Prostate gland (tissue), 2 donors: ENCODE measurements at regions not wholly inside any gene's neighbourhood (a gene's known extent, or its start where the extent isn't known, plus 50 kb on each side); places are given as distances from the start of the nearest gene placed in this dataset.
"Not testable (repeated sequence)": the region's sequence is repeated elsewhere in the genome, so short reads cannot be mapped to it uniquely, and the experiment has no call there.

Experiments used
- DNase-seq: peaks from one replicate; pipeline ENCODE4 v3.0.0-alpha.2; 2019; ENCODE audit warnings: low spot score
- H3K27ac ChIP-seq, 2 donors: fragments of 200-600 bp; sonication (generic); 2 replicates each; pipeline ENCODE4 v1.5.1; 2017 to 2019
- H3K27me3 ChIP-seq: fragments of 200-600 bp; sonication (generic); replicated peaks from 2 replicates; pipeline ENCODE4 v1.5.1; 2019; ENCODE audit not compliant: insufficient read depth
- H3K36me3 ChIP-seq, 2 donors: fragments of 200-600 bp; sonication (generic); 1 replicate in 1 of 2; 2 replicates in 1 of 2; pipeline versions ENCODE4 v1.5.1 to v1.8.1; 2017 to 2019
- H3K4me1 ChIP-seq: fragments of 200-600 bp; sonication (generic); replicated peaks from 2 replicates; pipeline ENCODE4 v1.5.1; 2019
- H3K4me3 ChIP-seq, 2 donors: fragments of 200-600 bp; sonication (generic); 2 replicates each; pipeline ENCODE4 v1.5.1; 2017 to 2019
- H3K9me3 ChIP-seq: fragments of 200-600 bp; sonication (generic); 2 replicates; pipeline ENCODE4 v1.5.1; 2017
- POLR2A ChIP-seq: fragments of 450-650 bp; IDR thresholded peaks from one replicate; pipeline ENCODE4 v1.6.1; 2016; ENCODE audit warnings: antibody characterized with exemption, mild to moderate bottlenecking
- POLR2AphosphoS5 ChIP-seq: sonication (generic); formaldehyde crosslinking; IDR thresholded peaks from one replicate; pipeline ENCODE4 v1.6.1; 2017; ENCODE audit warnings: antibody characterized with exemption
- WGBS: methylation state at CpG from one replicate; pipeline ENCODE4 v1.1.5; 2018; 5-methylcytosine and 5-hydroxymethylcytosine counted together
- intact Hi-C: fragments of 100-400 bp; cut with DNase I; formaldehyde crosslinking; loops from one replicate; pipeline ENCODE4 v1.14.2; 2022
- TF ChIP-seq, protein P1 (sequence below), 4 experiments: fragments of 200-600 bp in 2 of 4; fragments of 450-650 bp in 2 of 4; sonication (generic) in 2 of 4; IDR thresholded peaks; 1 replicate in 3 of 4; 2 replicates in 1 of 4; pipeline ENCODE4 v1.5.1; 2016 to 2019; ENCODE audit warnings: antibody characterized with exemption in 4 of 4, mild to moderate bottlenecking in 2 of 4, moderate library complexity in 2 of 4

DNA sequence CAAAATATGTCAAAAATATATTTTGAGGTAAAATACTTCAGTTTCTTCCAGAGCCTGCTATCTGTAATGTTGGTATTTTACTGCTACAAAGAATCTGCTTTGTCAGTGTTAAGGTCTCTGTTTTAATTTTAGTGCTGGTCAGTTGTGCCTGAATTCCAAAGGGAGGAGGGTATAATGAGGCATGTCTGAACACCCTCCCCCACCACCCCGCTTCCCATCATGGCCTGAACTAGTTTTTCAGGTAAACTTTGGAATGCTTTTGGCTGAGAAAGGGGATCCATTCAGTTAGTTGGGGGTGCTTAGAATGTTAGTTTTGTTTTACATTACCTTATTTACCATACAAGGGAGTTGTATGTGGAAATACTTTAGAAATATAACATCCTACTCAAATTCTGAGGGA is 158.5 kb downstream of the MID1IP1 start:
- H3K36me3 ChIP-seq: no peaks in the 10 kb centered on the region
- intact Hi-C loops: no loop called here
- H3K27me3 ChIP-seq: no peaks in the 10 kb centered on the region
- WGBS: 50% methylated on average over 1 of the region's 1 CpG
- no peaks in the 10 kb centered on the region for H3K9me3 ChIP-seq
- TF ChIP-seq POLR2AphosphoS5 (no peak), POLR2A (no peak)
- TF ChIP-seq, protein P1, sequence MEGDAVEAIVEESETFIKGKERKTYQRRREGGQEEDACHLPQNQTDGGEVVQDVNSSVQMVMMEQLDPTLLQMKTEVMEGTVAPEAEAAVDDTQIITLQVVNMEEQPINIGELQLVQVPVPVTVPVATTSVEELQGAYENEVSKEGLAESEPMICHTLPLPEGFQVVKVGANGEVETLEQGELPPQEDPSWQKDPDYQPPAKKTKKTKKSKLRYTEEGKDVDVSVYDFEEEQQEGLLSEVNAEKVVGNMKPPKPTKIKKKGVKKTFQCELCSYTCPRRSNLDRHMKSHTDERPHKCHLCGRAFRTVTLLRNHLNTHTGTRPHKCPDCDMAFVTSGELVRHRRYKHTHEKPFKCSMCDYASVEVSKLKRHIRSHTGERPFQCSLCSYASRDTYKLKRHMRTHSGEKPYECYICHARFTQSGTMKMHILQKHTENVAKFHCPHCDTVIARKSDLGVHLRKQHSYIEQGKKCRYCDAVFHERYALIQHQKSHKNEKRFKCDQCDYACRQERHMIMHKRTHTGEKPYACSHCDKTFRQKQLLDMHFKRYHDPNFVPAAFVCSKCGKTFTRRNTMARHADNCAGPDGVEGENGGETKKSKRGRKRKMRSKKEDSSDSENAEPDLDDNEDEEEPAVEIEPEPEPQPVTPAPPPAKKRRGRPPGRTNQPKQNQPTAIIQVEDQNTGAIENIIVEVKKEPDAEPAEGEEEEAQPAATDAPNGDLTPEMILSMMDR (IDR thresholded peaks at IDR 0.05): no peak
- no peak for DNase-seq
- no peak overlapping the region for H3K27ac ChIP-seq
- H3K4me3 ChIP-seq: no peak overlapping the region
- H3K4me1 ChIP-seq: no peaks in the 10 kb centered on the region

GRCh38 chrX:38960137-38960536 is 158.9 kb downstream of the MID1IP1 start:
- no peaks in the 10 kb centered on the region for H3K4me1 ChIP-seq
- DNase-seq: no peak
- H3K4me3 ChIP-seq: no peak overlapping the region
- no peaks in the 10 kb centered on the region for H3K36me3 ChIP-seq
- no peak for TF ChIP-seq POLR2A
- TF ChIP-seq POLR2AphosphoS5: no peak
- TF ChIP-seq, protein P1 (IDR thresholded peaks at IDR 0.05): no peak
- intact Hi-C loops: no loop called here
- 56% methylated on average over 2 of the region's 2 CpGs for WGBS
- H3K27ac ChIP-seq: no peak overlapping the region
- no peaks in the 10 kb centered on the region for H3K9me3 ChIP-seq
- H3K27me3 ChIP-seq: no peaks in the 10 kb centered on the region

- no peaks in the 10 kb centered on the region for H3K36me3 ChIP-seq
- no peaks in the 10 kb centered on the region for H3K9me3 ChIP-seq
- TF ChIP-seq POLR2A: no peak
- TF ChIP-seq POLR2AphosphoS5: no peak
- TF ChIP-seq, protein P1 (IDR thresholded peaks at IDR 0.05): no peak
- no peak overlapping the region for H3K27ac ChIP-seq
- no peak overlapping the region for H3K4me3 ChIP-seq
- intact Hi-C loops: no loop called here
- H3K27me3 ChIP-seq: no peaks in the 10 kb centered on the region
- DNase-seq: no peak
- no peaks in the 10 kb centered on the region for H3K4me1 ChIP-seq
- WGBS: 81% methylated on average over 4 of the region's 4 CpGs
Measured at GRCh38 chrX:38961936-38962335, 160.7 kb downstream of the MID1IP1 start.

DNA sequence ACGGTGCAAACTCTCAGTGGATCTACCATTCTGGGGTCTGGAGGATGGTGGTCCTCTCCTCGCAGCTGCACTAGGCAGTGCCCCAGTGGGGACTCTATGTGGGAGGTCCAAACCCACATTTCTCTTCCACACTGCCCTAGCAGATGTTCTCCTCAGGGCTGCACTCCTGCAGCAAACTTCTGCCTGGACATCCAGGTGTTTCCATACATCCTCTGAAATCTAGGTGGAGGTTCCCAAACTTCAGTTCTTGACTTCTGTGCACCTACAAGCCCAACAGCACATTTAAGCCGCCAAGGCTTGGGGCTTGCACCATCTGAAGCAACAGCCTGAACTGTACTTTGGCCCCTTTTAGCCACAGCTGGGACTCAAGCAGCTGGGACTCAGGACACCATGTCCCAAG is 162.0 kb downstream of the MID1IP1 start:
- 100% methylated on average over 3 of the region's 3 CpGs for WGBS
- DNase-seq, intact Hi-C loops, H3K36me3 ChIP-seq, H3K4me3 ChIP-seq, H3K4me1 ChIP-seq, H3K9me3 ChIP-seq, H3K27me3 ChIP-seq, H3K27ac ChIP-seq: not testable (repeated sequence)

- no peaks in the 10 kb centered on the region for H3K4me1 ChIP-seq
- no peaks in the 10 kb centered on the region for H3K36me3 ChIP-seq
- no peak overlapping the region for H3K27ac ChIP-seq
- no peak overlapping the region for H3K4me3 ChIP-seq
- TF ChIP-seq, protein P1 (IDR thresholded peaks at IDR 0.05): no peak
- no peak for TF ChIP-seq POLR2AphosphoS5
- no peak for TF ChIP-seq POLR2A
- H3K27me3 ChIP-seq: no peaks in the 10 kb centered on the region
- WGBS: 59% methylated on average over 6 of the region's 6 CpGs
- DNase-seq: no peak
- no peaks in the 10 kb centered on the region for H3K9me3 ChIP-seq
- intact Hi-C loops: no loop called here
Measured at GRCh38 chrX:38965888-38966287, 164.6 kb downstream of the MID1IP1 start.
